ENCODE measurements at regions not wholly inside any gene's neighbourhood (a gene's known extent, or its start where the extent isn't known, plus 50 kb on each side); places are given as distances from the start of the nearest gene placed in this dataset.

- TF ChIP-seq, protein P1, sequence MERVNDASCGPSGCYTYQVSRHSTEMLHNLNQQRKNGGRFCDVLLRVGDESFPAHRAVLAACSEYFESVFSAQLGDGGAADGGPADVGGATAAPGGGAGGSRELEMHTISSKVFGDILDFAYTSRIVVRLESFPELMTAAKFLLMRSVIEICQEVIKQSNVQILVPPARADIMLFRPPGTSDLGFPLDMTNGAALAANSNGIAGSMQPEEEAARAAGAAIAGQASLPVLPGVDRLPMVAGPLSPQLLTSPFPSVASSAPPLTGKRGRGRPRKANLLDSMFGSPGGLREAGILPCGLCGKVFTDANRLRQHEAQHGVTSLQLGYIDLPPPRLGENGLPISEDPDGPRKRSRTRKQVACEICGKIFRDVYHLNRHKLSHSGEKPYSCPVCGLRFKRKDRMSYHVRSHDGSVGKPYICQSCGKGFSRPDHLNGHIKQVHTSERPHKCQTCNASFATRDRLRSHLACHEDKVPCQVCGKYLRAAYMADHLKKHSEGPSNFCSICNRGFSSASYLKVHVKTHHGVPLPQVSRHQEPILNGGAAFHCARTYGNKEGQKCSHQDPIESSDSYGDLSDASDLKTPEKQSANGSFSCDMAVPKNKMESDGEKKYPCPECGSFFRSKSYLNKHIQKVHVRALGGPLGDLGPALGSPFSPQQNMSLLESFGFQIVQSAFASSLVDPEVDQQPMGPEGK (CRISPR knock-in tag; IDR thresholded peaks at IDR 0.05; ENCODE audit: borderline replicate concordance) = no peak
- TF ChIP-seq CREB5 (CRISPR knock-in tag; IDR thresholded peaks at IDR 0.05; ENCODE audit: low read depth) (no peak), TCF4 (CRISPR knock-in tag; IDR thresholded peaks at IDR 0.05; ENCODE audit: borderline replicate concordance) (no peak), ZFP30 (CRISPR knock-in tag; IDR thresholded peaks at IDR 0.05) (no peak), ZFP3 (CRISPR knock-in tag; IDR thresholded peaks at IDR 0.05) (no peak), RARB (CRISPR knock-in tag; IDR thresholded peaks at IDR 0.05) (no peak), ARNTL (CRISPR knock-in tag; IDR thresholded peaks at IDR 0.05; ENCODE audit: borderline replicate concordance, low read depth) (no peak), SNAI2 (CRISPR knock-in tag; IDR thresholded peaks at IDR 0.05) (no peak), ZNF565 (CRISPR knock-in tag; conservative IDR thresholded peaks at IDR 0.05; ENCODE audit: low read depth) (no peak), OSR1 (CRISPR knock-in tag; IDR thresholded peaks at IDR 0.05) (no peak)
- TF ChIP-seq, protein P2, sequence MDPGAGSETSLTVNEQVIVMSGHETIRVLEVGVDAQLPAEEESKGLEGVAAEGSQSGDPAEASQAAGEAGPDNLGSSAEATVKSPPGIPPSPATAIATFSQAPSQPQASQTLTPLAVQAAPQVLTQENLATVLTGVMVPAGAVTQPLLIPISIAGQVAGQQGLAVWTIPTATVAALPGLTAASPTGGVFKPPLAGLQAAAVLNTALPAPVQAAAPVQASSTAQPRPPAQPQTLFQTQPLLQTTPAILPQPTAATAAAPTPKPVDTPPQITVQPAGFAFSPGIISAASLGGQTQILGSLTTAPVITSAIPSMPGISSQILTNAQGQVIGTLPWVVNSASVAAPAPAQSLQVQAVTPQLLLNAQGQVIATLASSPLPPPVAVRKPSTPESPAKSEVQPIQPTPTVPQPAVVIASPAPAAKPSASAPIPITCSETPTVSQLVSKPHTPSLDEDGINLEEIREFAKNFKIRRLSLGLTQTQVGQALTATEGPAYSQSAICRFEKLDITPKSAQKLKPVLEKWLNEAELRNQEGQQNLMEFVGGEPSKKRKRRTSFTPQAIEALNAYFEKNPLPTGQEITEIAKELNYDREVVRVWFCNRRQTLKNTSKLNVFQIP (CRISPR knock-in tag; IDR thresholded peaks at IDR 0.05; ENCODE audit: borderline replicate concordance, low read depth) = no peak
These were observed 207.1 kb upstream of the PTGFR start for GRCh38 chr1:78283691-78284090.
